Midbrain (tissue), 1 donor: ENCODE measurements at regions not wholly inside any gene's neighbourhood (a gene's known extent, or its start where the extent isn't known, plus 50 kb on each side); places are given as distances from the start of the nearest gene placed in this dataset.
"Not testable (repeated sequence)": the region's sequence is repeated elsewhere in the genome, so short reads cannot be mapped to it uniquely, and the experiment has no call there.

Experiments
- DNase-seq: peaks from one replicate; lab custom pipeline; 2025; lab: John Stamatoyannopoulos, UW

- no peak for DNase-seq
Observed at GRCh38 chr14:48723841-48724495, 862.2 kb downstream of the RPS29 start.

- no peak for DNase-seq
Observed at GRCh38 chr14:48714366-48714765, 871.8 kb downstream of the RPS29 start.

- DNase-seq, result no peak
Observed at GRCh38 chr14:48710133-48710532, 876.0 kb downstream of the RPS29 start.

GRCh38 chr14:48709277-48709785 lies 876.8 kb downstream of the RPS29 start:
- DNase-seq, result no peak

- DNase-seq, result no peak
Observed at GRCh38 chr14:48704639-48705038, 881.5 kb downstream of the RPS29 start.

- DNase-seq, result no peak
Observed at GRCh38 chr14:48703728-48704467, 882.3 kb downstream of the RPS29 start.

GRCh38 chr14:48697362-48697761 lies 888.8 kb downstream of the RPS29 start:
- DNase-seq, result not testable (repeated sequence)

- DNase-seq, result no peak
Observed at GRCh38 chr14:48693793-48694192, 892.4 kb downstream of the RPS29 start.

- DNase-seq, result no peak
Observed at GRCh38 chr14:48690349-48690748, 895.8 kb downstream of the RPS29 start.

GRCh38 chr14:48686650-48687049 lies 899.5 kb downstream of the RPS29 start:
- DNase-seq, result no peak

- no peak for DNase-seq
Observed at GRCh38 chr14:48672506-48672905, 913.7 kb downstream of the RPS29 start.

GRCh38 chr14:48670939-48671338 lies 915.2 kb downstream of the RPS29 start:
- no peak for DNase-seq

- no peak for DNase-seq
Observed at GRCh38 chr14:48665077-48665784, 920.9 kb downstream of the RPS29 start.

GRCh38 chr14:48643241-48643640 lies 942.9 kb downstream of the RPS29 start:
- DNase-seq, result no peak

GRCh38 chr14:48628870-48629269 lies 953.5 kb upstream of the MDGA2 start:
- DNase-seq, result no peak

GRCh38 chr14:48622980-48623379 lies 947.6 kb upstream of the MDGA2 start:
- DNase-seq, result no peak

GRCh38 chr14:48618057-48618456 lies 942.7 kb upstream of the MDGA2 start:
- DNase-seq, result no peak

GRCh38 chr14:48616931-48617330 lies 941.5 kb upstream of the MDGA2 start:
- DNase-seq, result no peak

- DNase-seq, result no peak
Observed at GRCh38 chr14:48615618-48616017, 940.2 kb upstream of the MDGA2 start.

- DNase-seq, result no peak
Observed at GRCh38 chr14:48614003-48614402, 938.6 kb upstream of the MDGA2 start.

- DNase-seq, result not testable (repeated sequence)
Observed at GRCh38 chr14:48606960-48607359, 931.6 kb upstream of the MDGA2 start.

GRCh38 chr14:48598458-48598857 lies 923.1 kb upstream of the MDGA2 start:
- no peak for DNase-seq

- DNase-seq, result no peak
Observed at GRCh38 chr14:48586099-48586498, 910.7 kb upstream of the MDGA2 start.
